H1 (cell line): ENCODE measurements at regions not wholly inside any gene's neighbourhood (a gene's known extent, or its start where the extent isn't known, plus 50 kb on each side); places are given as distances from the start of the nearest gene placed in this dataset.

Source experiments
- CTCF ChIA-PET: fragments of 300-600 bp; sonication (Branson Sonifier 250); formaldehyde crosslinking; loops from one replicate; lab custom pipeline; 2021; ENCODE audit not compliant: partially characterized antibody; lab: Charles Lee
- POLR2A ChIA-PET: fragments of 300-600 bp; sonication (Branson Sonifier 250); formaldehyde crosslinking; loops from one replicate; lab custom pipeline; 2021; ENCODE audit warnings: inconsistent platforms; ENCODE audit not compliant: partially characterized antibody; lab: Charles Lee
- DNase-seq, 2 experiments: peaks; one replicate each; pipeline versions ENCODE4 v3.0.0 to v3.0.0-alpha.2; 2010 to 2022; ENCODE audit warnings: low spot score in 2 of 2, low read depth in 1 of 2, mixed read lengths in 1 of 2
- FAIRE-seq: peaks from 2 replicates; lab custom pipeline; 2011; peaks lifted over from hg19 to GRCh38; lab: Jason Lieb, UNC
- H2AFZ ChIP-seq: 2 replicates; pipeline ENCODE4 v1.8.1; 2012; ENCODE audit warnings: low read length, inconsistent platforms
- H2AK5ac ChIP-seq: 2 replicates; pipeline ENCODE4 v1.6.1; 2013; ENCODE audit warnings: low read depth, low read length
- H2BK120ac ChIP-seq: replicated peaks from 2 replicates; pipeline ENCODE3; 2013; ENCODE audit warnings: low read depth, low read length, inconsistent platforms
- H2BK12ac ChIP-seq: 2 replicates; pipeline ENCODE4 v1.6.1; 2013; ENCODE audit warnings: low read depth, low read length
- H2BK15ac ChIP-seq: 2 replicates; pipeline ENCODE4 v1.6.1; 2013; ENCODE audit warnings: low read length
- H2BK20ac ChIP-seq: 2 replicates; pipeline ENCODE4 v1.6.1; 2013; ENCODE audit warnings: low read length
- H2BK5ac ChIP-seq: 2 replicates; pipeline ENCODE4 v1.6.1; 2013; ENCODE audit warnings: low read depth, low read length
- H3K14ac ChIP-seq: 2 replicates; pipeline ENCODE4 v1.6.1; 2013; ENCODE audit warnings: inconsistent platforms; ENCODE audit not compliant: insufficient read length
- H3K18ac ChIP-seq: 2 replicates; pipeline ENCODE4 v1.6.1; 2013; ENCODE audit warnings: low read length; ENCODE audit errors: extremely low read depth
- H3K23ac ChIP-seq: 2 replicates; pipeline ENCODE4 v1.6.1; 2013; ENCODE audit warnings: inconsistent platforms; ENCODE audit not compliant: insufficient read length
- H3K23me2 ChIP-seq: 2 replicates; pipeline ENCODE4 v1.6.1; 2013; ENCODE audit warnings: low read depth, low read length
- H3K27ac ChIP-seq: 2 replicates; pipeline ENCODE4 v1.6.1; 2011; ENCODE audit warnings: low read depth, low read length, inconsistent platforms
- H3K27me3 ChIP-seq, 4 experiments: replicated peaks in 1 of 4; 1 replicate in 1 of 4; 2 replicates in 3 of 4; pipeline versions ENCODE4 v1.6.1 to v1.8.1; 2011 to 2013; ENCODE audit warnings: low read length in 3 of 4, mild to moderate bottlenecking in 3 of 4, inconsistent platforms in 2 of 4, mixed read lengths in 2 of 4, moderate library complexity in 1 of 4; ENCODE audit not compliant: control insufficient read depth in 3 of 4, insufficient read depth in 3 of 4; ENCODE audit errors: extremely low read depth in 1 of 4
- H3K36me3 ChIP-seq, 4 experiments: 2 replicates each; pipeline versions ENCODE4 v1.6.1 to v1.8.1; 2011 to 2013; ENCODE audit warnings: mild to moderate bottlenecking in 4 of 4, low read length in 3 of 4, moderate library complexity in 2 of 4, control low read depth in 1 of 4, inconsistent platforms in 1 of 4; ENCODE audit not compliant: insufficient read depth in 4 of 4, control insufficient read depth in 2 of 4
- H3K4ac ChIP-seq: replicated peaks from 2 replicates; pipeline ENCODE3; 2013; ENCODE audit warnings: low read length, low read depth, mixed read lengths, inconsistent platforms; ENCODE audit not compliant: insufficient read length
- H3K4me1 ChIP-seq, 4 experiments: replicated peaks in 1 of 4; 1 replicate in 1 of 4; 2 replicates in 3 of 4; pipeline versions ENCODE4 v1.6.1 to v1.8.1; 2011 to 2013; ENCODE audit warnings: low read length in 3 of 4, inconsistent platforms in 2 of 4, mixed read lengths in 1 of 4; ENCODE audit not compliant: insufficient read depth in 4 of 4, control insufficient read depth in 3 of 4
- H3K4me2 ChIP-seq, 2 experiments: 2 replicates each; pipeline versions ENCODE4 v1.6.1 to v1.8.1; 2011 to 2013; ENCODE audit warnings: low read depth in 2 of 2, low read length in 2 of 2, control low read depth in 1 of 2, inconsistent platforms in 1 of 2, mild to moderate bottlenecking in 1 of 2; ENCODE audit not compliant: insufficient read depth in 1 of 2
- H3K4me3 ChIP-seq, 4 experiments: fragments of 200-600, 300-600 bp in 1 of 4; sonication (generic), shearing (Covaris generic), sonication (Bioruptor Twin) in 1 of 4; 2 replicates each; pipeline versions ENCODE4 v1.5.1 to v1.8.1; 2011 to 2016; ENCODE audit warnings: low read length in 4 of 4, low read depth in 3 of 4, control low read depth in 2 of 4, inconsistent platforms in 2 of 4, mild to moderate bottlenecking in 2 of 4, mixed read lengths in 1 of 4, moderate library complexity in 1 of 4; ENCODE audit not compliant: insufficient read depth in 2 of 4; ENCODE audit errors: extremely low read depth in 1 of 4
- H3K56ac ChIP-seq: replicated peaks from 2 replicates; pipeline ENCODE3; 2013; ENCODE audit warnings: low read depth, mild to moderate bottlenecking, mixed read lengths, low read length, inconsistent platforms; ENCODE audit not compliant: insufficient read length
- H3K79me1 ChIP-seq: 2 replicates; pipeline ENCODE4 v1.6.1; 2013; ENCODE audit warnings: low read depth, low read length, control low read depth
- H3K79me2 ChIP-seq, 2 experiments: 2 replicates each; pipeline versions ENCODE4 v1.6.1 to v1.8.1; 2012 to 2013; ENCODE audit warnings: low read length in 2 of 2, mild to moderate bottlenecking in 2 of 2, inconsistent platforms in 1 of 2; ENCODE audit not compliant: insufficient read depth in 2 of 2, control insufficient read depth in 1 of 2
- H3K9ac ChIP-seq, 4 experiments: replicated peaks in 1 of 4; 1 replicate in 1 of 4; 2 replicates in 3 of 4; pipeline versions ENCODE4 v1.6.1 to v1.8.1; 2011 to 2013; ENCODE audit warnings: low read depth in 3 of 4, low read length in 3 of 4, control low read depth in 2 of 4, mild to moderate bottlenecking in 2 of 4, moderate library complexity in 2 of 4, inconsistent platforms in 1 of 4; ENCODE audit errors: extremely low read depth in 1 of 4
- H3K9me3 ChIP-seq, 2 experiments: 2 replicates each; pipeline versions ENCODE4 v1.6.1 to v1.8.1; 2012 to 2013; ENCODE audit warnings: mild to moderate bottlenecking in 2 of 2, moderate library complexity in 2 of 2, control low read depth in 1 of 2, inconsistent platforms in 1 of 2, low read depth in 1 of 2, low read length in 1 of 2, mixed read lengths in 1 of 2; ENCODE audit not compliant: insufficient read depth in 2 of 2
- H4K20me1 ChIP-seq, 2 experiments: replicated peaks in 1 of 2; 2 replicates each; pipeline versions ENCODE3 to v1.8.1; 2011 to 2013; ENCODE audit warnings: inconsistent platforms in 2 of 2, low read length in 2 of 2, mild to moderate bottlenecking in 1 of 2; ENCODE audit not compliant: insufficient read depth in 2 of 2, control insufficient read depth in 1 of 2
- H4K5ac ChIP-seq: 2 replicates; pipeline ENCODE4 v1.6.1; 2013; ENCODE audit warnings: low read length, low read depth, mixed read lengths, inconsistent platforms; ENCODE audit not compliant: insufficient read length
- H4K8ac ChIP-seq: 2 replicates; pipeline ENCODE4 v1.8.0; 2013; ENCODE audit warnings: mild to moderate bottlenecking, moderate library complexity, low read length, inconsistent platforms; ENCODE audit not compliant: insufficient read depth; ENCODE audit errors: extremely low read depth
- H4K91ac ChIP-seq: replicated peaks from 2 replicates; pipeline ENCODE3; 2013; ENCODE audit warnings: low read length, mixed read lengths, inconsistent platforms; ENCODE audit not compliant: insufficient read length
- EGR1 ChIP-seq: IDR thresholded peaks from 2 replicates; pipeline ENCODE4 v1.6.1; 2011; ENCODE audit warnings: low read depth, low read length, borderline replicate concordance
- RBBP5 ChIP-seq: IDR thresholded peaks from 2 replicates; pipeline ENCODE4 v1.7.1; 2012; ENCODE audit warnings: low read depth, mild to moderate bottlenecking, inconsistent platforms, low read length, moderate library complexity, borderline replicate concordance
- YY1 ChIP-seq: IDR thresholded peaks from 2 replicates; pipeline ENCODE4 v1.6.1; 2011; ENCODE audit warnings: low read depth, mild to moderate bottlenecking, low read length
- WGBS, 2 experiments: shearing (Covaris generic) in 1 of 2; methylation state at CpG; one replicate each; pipeline versions ENCODE4 v1.1.6 to v1.1.7; 2013 to 2015; ENCODE audit warnings: low lambda C conversion rate in 2 of 2, mixed read lengths in 2 of 2, inconsistent platforms in 1 of 2, low coverage in 1 of 2, missing lambda C conversion rate in 1 of 2; ENCODE audit not compliant: insufficient replicate concordance in 2 of 2, insufficient coverage in 1 of 2, insufficient read length in 1 of 2; ENCODE audit errors: extremely low coverage in 1 of 2, missing lambda C conversion rate in 1 of 2; 5-methylcytosine and 5-hydroxymethylcytosine counted together

DNA sequence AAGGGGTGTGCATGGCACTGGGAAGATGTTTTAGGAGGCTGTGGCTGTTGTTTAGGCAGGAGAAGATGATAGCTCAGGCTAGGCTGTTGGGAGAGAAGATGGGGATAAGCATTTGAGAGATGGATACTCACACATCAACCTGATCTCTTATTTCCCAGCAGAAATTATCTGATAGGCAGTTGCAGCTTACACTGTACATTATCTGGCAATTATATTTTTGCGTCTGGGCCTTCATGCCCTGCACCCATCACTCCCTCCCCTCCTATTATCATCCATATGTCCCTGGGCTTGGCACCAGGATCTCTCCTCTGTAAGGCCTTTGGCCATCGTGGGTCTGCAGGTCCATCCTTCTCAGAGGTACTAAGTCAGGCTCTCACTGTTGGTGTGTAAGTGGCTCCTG lies 401.0 kb upstream of the EEF2KMT start:
- Histone ChIP-seq H2BK12ac (no peak overlapping the region), H3K36me3 (no peaks in the 10 kb centered on the region), H2AFZ (no peak overlapping the region), H4K20me1 (no peaks in the 10 kb centered on the region), H3K23ac (no peak overlapping the region), H3K79me1 (no peaks in the 10 kb centered on the region), H2BK120ac (no peak overlapping the region), H3K14ac (no peak overlapping the region), H4K8ac (no peak overlapping the region), H2AK5ac (no peak overlapping the region), H3K18ac (no peak overlapping the region), H3K9ac (no peak overlapping the region), H4K91ac (no peak overlapping the region), H3K4me2 (no peak overlapping the region), H3K56ac (peak overlapping the region; percentile 12), H2BK5ac (no peak overlapping the region), H3K9me3 (peaks cover 0 to 2% of the 10 kb centered on the region in 2 experiments; a peak in 1 of 4 replicates), H3K27me3 (no peaks in the 10 kb centered on the region), H3K4me1 (0 out of 7 replicates have a peak, but pooled peaks cover 0 to 4% (median 0%) of the 10 kb centered on the region in 4 experiments), H3K4me3 (no peak overlapping the region), H3K23me2 (peaks cover 2% of the 10 kb centered on the region; the same call in 1 of the 2 replicates), H2BK20ac (no peak overlapping the region), H3K4ac (no peak overlapping the region), H4K5ac (no peak overlapping the region), H3K27ac (no peak overlapping the region), H3K79me2 (no peaks in the 10 kb centered on the region), H2BK15ac (no peak overlapping the region)
- DNase-seq: no peak
- CTCF ChIA-PET: interaction anchor here (0.6 to 3.9 kb wide), 7 partner anchors 9 to 164 kb away, joined by 3 to 31 read pairs (median 6); no protein-coding TSS in a partner anchor
- TF ChIP-seq EGR1 (no peak), YY1 (no peak), RBBP5 (no peak)
- WGBS, 2 experiments: 93% methylated on average over 2 of the region's 2 CpGs; no CpG with 5 or more reads in 1 of the 2 experiments
- FAIRE-seq: no peak
- POLR2A ChIA-PET: no interaction called here
